NCI-H128 (cell line): ENCODE measurements at regions not wholly inside any gene's neighbourhood (a gene's known extent, or its start where the extent isn't known, plus 50 kb on each side); places are given as distances from the start of the nearest gene placed in this dataset.
"Not testable (repeated sequence)": the region's sequence is repeated elsewhere in the genome, so short reads cannot be mapped to it uniquely, and the experiment has no call there.

Experiments
- DNase-seq: peaks from one replicate; lab custom pipeline; 2025; ENCODE audit not compliant: unreplicated experiment; lab: John Stamatoyannopoulos, UW

DNA sequence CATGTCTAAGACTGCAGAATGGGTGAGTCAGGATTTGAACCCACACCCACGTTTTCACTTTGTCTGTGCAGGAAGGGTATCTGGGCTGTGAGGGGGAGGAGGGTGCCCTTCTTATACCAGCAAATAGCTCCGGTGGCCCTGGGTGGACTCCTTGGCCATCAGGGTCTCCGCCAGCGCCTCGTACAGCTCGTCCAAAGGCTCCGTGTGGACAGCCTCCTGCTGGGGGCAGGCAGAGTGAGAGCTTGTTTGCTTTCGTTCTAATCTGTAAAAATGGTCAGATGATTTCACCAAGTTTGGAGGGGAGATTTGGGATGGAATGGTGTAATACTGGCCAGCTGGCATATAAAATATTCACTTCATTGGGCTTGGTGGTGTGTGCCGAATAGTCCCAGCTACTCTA, 111.7 kb upstream of the CCZ1B start:
- DNase-seq: not testable (repeated sequence)

DNA sequence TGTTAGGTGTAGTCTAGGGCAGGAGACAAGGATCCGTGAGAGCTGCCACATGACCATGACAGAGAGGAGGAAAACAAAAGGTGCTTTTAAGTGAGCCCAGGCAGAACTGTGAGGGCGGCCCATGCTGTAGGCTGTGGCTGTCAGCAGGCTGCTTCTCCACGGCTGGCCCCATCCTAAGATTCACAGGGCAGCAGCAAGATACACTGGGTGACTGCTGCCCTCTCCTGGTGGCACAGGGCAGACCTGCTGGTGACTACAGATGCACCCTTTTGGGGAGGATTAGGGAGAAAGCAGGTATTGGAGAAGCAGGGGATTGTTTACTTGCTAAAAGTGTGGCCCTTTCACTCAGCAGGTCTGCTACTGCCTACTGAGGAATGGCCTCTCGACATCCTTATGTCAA, 112.2 kb upstream of the CCZ1B start:
- not testable (repeated sequence) for DNase-seq

DNA sequence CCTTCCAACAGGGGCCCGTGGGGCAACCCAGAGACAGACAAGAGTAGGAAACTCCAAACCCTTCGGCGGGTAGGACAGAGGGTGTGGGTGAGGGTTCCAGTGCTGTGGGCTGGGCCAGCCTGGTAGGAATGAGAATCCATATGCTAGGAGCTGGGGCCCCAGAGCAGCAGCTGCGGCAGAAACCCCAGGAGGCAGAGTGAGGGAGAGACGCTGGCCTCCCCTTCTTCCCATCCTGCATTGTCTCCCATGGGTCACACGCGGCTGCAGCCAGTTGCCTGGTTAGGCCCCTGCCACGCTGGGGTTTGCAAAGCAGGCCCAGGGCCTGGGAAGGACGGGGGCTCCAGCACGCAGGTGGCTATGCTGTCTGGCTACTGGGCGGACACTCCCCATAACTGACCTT, 113.1 kb upstream of the CCZ1B start:
- not testable (repeated sequence) for DNase-seq

DNA sequence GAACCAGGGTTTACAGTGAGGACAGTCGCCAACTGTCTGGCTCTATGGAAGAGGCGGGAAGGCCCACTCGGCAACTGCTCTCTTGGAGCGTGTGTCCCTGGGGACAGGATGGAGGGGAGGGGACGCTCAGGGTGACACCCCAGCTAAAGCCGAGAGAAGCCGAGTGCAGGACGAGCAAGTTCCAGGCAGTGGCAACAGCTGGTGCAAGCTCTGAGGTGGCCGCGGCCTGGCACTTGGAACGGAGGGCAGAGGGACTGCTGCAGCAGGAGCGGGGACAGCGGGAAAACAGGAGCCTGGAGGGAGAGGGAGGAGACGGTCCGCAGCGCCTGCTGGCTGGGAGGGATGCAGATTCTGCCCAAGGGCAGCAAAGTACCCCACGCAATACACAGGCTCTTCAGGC, 113.8 kb upstream of the CCZ1B start:
- not testable (repeated sequence) for DNase-seq

DNA sequence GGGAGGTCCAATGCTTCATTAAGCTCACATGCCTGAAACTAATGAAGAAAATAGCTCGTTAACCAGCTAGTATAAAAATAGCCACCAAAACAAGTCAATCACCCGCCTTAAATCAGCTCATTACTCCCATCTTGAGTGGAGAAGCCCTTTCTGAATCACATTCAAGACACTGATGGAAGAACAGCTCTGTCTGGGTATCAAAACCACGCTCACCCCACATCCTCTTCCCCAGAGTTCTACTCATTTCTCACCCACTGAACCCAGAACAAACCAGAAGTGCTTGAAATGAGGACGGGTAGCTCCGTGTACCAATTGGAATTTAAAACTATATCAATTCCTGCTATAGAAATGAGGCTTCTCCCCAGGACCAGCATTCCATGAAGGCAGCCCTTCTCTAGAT, 120.8 kb upstream of the CCZ1B start:
- not testable (repeated sequence) for DNase-seq

DNA sequence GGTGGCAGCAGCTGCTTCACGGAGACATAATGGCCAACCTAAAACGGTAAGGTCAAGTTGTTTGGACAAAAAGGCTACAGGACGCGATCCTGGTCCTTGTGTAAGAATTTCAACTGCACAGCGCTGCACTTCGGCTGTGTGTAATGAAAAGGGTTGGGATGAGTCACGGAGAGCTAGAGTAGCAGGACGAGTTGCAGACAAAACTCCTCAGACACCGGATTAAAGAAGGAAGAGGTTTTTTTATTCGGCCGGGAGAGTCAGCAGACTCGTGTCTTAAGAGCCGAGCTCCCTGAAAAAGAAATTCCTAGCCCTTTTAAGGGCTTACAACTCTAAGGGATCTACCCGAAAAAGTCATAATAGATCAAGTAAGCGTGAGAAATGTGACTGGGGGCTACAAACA, 124.2 kb upstream of the CCZ1B start:
- DNase-seq: not testable (repeated sequence)

DNA sequence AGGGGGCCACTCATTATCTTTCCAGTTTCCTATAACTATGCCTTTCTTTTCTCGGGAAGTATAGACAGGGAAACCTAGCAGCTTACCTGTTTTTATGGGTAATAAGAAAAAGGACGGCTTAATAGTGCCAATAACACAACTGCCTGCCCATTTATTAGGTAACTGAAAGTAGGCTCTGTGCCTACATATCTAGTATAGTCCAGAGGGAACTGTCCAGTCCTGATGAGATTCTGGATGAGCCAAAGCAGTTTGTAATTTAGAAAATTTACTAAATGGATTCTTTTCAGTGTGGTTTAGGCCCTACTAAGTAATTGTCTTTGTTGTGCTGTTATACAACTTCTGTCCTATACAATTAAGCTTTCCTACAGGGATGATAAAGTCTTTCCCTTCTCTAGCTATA, 125.5 kb upstream of the CCZ1B start:
- DNase-seq: not testable (repeated sequence)

DNA sequence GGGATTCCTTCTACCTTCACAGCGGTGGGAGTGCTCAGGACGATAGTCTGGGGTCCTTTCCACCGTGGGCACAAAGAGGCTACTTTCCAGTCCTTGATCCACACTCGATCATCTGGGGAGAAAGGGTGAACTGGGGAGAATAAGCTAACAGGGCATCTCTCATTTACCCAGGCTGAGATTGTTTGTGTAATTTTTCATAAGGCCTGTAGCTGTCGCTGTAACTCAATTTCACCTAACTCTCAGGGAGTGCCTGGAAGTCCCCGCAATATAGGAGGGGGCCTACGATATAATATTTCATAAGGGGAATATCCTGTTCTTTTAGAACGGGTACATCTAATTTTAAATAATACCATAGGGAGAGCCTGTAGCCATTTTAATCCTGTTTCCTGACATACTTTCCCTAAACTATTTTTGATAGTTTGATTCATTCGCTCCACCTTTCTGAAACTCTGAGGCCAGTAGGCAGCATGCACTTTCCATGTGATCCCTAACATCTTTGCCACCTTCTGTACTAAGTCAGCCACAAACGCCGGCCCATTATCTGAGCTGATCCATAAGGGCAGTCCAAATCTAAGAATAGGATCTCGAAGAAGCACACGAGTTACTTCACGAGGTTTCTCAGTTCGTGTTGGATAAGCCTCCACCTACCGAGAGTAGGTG, 127.2 kb upstream of the CCZ1B start:
- DNase-seq: not testable (repeated sequence)

DNA sequence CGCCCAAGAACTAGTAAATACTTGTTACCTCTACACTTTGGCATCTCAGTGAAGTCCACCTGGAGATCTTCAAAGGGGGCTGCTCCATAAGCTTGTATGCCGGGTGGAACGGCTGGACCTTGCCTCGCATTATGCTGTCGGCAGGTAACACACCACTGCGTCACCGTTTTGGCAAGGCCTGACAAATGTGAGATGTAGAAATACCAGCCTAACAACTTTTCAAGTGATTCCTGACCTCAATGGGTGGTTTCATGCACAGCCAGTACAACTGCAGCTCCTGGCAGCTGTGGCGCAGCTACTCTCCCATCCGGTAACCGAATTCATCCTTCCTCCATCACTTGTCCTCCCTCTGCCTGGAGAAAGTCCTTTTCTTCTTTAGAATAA, 127.7 kb upstream of the CCZ1B start:
- not testable (repeated sequence) for DNase-seq

DNA sequence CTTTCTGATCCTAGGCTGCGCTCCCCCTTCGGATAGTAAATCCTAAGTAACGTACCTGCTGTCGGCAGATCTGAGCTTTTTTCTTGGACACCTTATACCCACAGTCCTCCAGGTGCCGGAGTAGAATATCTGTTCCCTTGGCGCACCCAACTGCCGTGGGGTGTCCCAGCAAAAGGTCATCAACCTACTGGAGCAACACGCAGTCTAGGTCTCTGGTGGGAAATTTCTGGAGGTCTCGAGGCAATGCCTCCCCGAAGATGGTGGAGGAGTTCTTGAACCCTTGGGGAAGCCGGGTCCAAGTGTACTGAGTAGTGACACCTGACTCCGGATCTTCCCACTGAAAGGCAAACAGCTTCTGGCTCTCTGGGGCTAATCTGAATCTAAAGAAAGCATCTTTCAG, 129.3 kb upstream of the CCZ1B start:
- DNase-seq: not testable (repeated sequence)

DNA sequence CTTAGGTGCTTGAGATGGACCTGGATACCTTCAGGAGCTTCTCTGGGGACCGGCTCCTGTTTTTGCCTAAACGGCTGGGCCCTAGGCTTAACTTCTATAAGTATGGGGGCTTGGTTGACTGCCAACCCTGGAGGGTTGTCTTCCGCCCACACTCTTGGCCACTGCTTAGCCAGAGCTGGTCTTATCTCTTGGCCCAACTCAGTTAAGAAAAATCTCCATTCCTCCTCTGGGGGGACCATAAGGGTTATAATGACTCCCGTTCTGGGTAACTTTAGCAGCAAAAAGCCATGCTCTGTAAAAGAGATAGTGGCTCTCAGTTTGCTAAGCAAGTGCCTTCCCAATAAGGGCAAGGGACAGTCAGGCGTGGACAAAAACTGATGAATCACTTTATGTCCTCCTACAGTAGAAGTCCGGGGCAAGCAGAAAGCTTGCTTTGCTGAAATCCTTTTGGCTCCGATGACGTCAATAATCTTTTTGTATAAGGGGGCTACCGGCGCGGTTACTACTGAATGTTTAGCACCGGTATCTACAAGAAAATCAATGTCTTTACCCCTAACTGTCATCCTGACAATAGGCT, 130.0 kb upstream of the CCZ1B start:
- not testable (repeated sequence) for DNase-seq

DNA sequence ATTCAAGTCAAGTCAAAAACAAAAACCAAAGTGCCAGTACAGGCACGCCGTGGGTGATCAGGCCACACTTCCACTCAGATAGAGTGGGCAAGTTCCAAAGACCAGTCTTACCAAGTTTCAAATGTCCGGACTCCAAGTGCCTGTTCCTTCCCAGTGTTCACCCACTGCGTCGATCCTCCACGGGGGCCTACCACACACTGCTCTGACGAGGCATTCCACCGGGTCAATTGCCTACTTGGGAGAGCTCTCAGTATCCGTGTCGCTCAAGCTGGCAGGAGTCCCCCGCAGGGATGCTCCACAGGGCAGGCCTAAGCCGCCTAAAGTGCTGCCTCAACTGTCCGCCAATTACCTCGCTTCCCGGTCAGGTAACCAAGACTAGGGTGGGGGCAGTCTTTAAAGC, 132.3 kb upstream of the CCZ1B start:
- not testable (repeated sequence) for DNase-seq

DNA sequence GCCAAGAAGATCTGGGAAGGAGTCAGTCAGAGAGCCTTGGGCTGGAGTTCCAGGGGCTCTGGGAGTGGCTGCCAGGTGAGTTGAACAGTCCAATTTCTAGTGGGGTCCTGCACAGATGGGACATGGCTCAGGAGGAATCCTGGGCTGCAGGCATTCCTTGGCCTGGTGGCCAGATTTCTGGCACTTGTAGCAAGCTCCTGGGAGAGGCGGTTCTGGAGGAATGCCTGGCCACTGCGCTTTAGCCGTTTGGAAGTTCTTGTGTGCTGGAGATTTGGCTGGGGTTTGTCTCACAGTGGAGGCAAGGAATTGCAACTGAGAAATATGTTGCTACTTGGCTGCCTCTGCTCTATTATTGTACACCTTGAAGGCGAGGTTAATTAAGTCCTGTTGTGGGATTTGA, 133.9 kb upstream of the CCZ1B start:
- DNase-seq: not testable (repeated sequence)

DNA sequence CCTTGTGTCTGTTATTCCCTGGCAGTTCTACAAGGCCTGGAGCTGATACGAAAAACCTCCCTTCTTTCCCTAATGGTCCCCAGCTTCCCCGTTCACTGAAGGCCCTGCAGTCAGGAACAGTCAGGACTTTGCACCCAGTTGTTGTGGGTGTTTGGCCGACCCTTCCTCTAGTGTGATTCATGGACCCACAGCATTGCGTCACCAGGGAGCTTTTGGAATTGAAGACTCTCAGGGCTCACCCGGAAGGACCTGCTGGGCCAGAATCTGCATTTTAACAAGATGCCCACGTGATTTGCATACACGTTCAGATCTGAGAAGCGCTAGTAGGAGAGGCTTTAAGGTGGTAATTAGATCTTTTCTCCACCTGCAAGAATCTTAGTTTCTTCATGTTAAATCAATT, 136.8 kb upstream of the CCZ1B start:
- not testable (repeated sequence) for DNase-seq

DNA sequence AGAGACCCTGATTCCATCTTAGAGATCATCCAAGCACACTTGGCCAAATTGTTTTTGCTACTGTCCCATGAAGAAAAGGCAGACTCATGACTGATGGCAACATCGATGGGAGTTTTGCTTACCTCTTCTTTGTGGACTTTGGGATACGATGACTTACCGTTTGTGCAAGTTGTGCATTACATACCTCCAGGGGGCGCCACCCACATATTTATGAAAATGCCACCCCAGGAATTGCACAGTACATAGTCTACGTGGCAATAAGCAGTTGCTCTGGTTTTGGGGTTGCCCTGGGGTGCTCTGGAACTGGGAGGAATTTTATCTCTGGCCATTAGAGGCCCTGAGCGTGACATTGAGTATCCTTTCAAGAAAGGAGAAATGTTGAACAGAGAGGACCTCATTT, 139.0 kb upstream of the CCZ1B start:
- not testable (repeated sequence) for DNase-seq

DNA sequence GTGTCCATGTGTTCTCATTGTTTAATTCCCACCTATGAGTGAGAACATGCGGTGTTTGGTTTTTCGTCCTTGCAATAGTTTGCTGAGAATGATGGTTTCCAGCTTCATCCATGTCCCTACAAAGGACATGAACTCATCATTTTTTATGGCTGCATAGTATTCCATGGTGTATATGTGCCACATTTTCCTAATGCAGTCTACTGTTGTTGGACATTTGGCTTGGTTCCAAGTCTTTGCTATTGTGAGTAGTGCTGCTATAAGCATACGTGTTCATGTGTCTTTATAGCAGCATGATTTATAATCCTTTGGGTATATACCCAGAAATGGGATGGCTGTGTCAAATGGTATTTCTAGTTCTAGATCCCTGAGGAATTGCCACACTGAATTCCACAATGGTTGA, 144.1 kb upstream of the CCZ1B start:
- DNase-seq: not testable (repeated sequence)

DNA sequence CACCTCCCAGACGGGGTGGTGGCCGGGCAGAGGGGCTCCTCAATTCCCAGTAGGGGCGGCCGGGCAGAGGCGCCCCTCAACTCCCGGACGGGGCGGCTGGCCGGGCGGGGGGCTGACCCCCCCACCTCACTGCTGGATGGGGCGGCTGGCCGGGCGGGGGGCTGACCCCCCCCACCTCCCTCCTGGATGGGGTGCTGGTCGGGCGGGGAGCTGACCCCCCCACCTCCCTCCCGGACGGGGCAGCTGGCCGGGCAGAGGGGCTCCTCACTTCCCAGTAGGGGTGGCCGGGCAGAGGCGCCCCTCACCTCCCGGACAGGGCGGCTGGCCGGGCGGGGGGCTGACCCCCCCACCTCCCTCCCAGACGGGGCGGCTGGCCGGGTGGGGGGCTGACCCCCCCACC, 148.8 kb upstream of the CCZ1B start:
- DNase-seq: not testable (repeated sequence)

DNA sequence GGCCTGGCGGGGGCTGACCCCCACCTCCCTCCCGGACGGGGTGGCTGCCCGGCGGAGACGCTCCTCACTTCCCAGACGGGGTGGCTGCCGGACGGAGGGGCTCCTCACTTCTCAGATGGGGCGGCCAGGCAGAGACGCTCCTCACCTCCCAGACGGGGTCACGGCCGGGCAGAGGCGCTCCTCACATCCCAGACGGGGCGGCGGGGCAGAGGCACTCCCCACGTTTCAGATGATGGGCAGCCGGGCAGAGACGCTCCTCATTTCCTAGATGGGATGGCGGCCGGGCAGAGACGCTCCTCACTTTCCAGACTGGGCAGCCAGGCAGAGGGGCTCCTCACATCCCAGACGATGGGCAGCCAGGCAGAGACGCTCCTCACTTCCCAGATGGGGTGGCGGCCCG, 149.3 kb upstream of the CCZ1B start:
- DNase-seq: not testable (repeated sequence)

DNA sequence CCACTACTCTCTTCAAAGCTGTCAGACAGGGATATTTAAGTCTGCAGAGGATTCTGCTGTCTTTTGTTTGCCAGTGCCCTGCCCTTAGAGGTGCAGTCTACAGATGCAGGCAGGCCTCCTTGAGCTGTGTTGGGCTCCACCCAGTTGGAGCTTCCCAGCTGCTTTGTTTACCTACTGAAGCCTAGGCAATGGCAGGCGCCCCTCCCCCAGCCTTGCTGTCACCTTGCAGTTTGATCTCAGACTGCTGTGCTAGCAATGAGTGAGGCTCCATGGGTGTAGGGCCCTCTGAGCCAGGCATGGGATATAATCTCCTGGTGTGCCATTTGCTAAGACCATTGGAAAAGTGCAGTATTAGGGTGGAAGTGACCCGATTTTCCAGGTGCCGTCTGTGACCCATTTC, 151.3 kb upstream of the CCZ1B start:
- DNase-seq: not testable (repeated sequence)

DNA sequence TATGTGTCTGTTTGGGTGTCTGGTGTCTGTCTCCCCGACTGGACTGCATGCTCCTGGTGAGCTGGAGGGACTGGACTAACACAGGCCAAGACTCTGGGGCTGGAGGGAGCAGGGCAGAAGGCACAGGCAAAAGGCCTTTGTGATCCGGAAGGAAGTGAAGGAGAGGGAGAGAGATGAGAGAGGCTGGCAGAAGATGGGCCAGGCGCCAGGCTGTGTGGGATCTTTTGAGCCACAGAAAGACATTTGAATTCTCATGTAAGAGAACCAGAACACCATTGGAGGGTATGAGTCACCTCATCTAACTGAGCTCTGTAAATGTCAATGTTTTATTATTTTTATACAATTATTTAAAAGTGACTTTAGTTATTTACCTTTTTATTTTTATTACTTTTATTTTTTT, 152.3 kb upstream of the CCZ1B start:
- DNase-seq: not testable (repeated sequence)

DNA sequence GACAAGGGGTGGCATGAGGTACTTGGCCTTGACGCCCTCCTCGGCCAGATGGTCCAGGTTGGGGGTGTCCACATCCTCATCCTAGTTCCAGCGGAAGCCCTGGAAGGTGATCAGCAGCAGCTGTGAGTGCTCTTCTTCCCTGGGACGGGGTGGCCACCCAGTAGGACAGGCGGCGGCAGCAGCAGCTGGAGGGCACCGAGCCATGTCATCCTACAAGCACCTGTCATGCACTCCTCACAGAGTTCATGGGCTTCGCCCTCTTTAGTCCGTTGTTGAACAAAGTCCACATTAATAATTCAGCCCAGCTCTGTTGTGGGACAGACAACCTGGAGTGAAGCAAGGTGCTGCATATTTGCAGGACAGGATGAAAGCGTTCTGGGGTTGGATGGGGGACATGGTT, 153.4 kb upstream of the CCZ1B start:
- not testable (repeated sequence) for DNase-seq

DNA sequence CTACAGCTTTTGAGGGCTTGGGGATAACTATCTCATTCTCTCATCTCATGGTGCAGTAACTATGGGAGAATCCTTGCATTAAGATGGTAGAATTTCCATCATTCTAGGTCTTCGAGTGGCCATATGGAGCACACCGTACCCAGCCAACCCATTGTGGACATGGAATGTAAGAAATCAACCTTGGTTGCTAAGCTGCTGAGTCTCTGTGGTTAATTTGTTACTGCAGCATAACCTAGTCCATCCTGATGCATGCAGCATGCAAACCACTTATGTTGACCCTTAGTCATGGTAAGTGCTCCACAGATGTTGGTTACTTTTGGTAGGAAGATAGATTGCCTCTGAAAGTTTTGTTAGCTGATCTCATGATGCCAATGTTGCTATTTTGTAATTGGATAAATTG, 156.3 kb upstream of the CCZ1B start:
- DNase-seq: not testable (repeated sequence)

DNA sequence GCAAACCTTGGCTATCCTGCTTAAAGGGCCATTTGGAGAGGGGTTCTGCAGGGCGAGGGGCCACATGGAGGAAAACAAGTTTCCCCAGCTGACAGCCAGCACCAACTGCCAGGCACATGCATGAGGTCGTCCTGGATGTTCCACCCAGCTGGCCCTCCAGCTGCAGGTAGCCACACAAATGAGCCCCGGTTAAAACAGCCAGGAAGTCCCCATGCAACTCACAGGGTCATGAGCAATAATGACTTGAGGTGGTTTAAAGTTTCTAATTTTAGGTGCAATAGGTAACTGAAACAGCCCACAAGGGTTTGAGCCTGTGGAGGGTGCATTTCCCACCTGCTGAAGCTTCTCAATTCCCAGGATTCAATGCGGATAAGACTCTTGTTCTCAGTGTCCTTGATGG, 160.8 kb upstream of the CCZ1B start:
- DNase-seq: not testable (repeated sequence)
